VCaP (cell line): ENCODE measurements at regions not wholly inside any gene's neighbourhood (a gene's known extent, or its start where the extent isn't known, plus 50 kb on each side); places are given as distances from the start of the nearest gene placed in this dataset.

Experiments
- H3K27ac ChIP-seq: fragments of 450-650 bp; 2 replicates; pipeline ENCODE4 v1.5.1; 2017
- TF ChIP-seq, protein P1 (sequence below): fragments of 450-650 bp; conservative IDR thresholded peaks from 2 replicates; pipeline ENCODE4 v1.5.1; 2017; ENCODE audit warnings: mild to moderate bottlenecking, moderate library complexity

DNA sequence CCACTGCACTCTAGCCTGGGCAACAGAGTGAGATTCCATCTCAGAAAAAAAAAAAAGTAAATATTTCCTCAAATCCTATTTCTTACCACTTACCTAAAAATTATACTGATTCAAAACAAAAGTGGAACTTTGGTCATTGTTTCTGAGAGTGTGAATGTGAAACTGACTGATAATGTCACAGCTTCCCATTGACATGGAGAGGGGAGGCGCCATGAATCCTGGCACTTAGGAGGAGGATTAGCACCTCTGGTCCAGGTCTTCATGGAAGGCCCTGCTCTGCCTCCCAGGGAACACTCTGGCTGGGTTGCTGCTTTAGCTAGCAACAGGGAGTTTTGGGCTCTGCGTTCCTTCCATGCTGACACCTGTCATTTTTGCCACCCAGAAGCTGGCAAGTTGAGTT, 154.3 kb upstream of the SALL1 start:
- H3K27ac ChIP-seq, result no peak overlapping the region
- TF ChIP-seq, protein P1, sequence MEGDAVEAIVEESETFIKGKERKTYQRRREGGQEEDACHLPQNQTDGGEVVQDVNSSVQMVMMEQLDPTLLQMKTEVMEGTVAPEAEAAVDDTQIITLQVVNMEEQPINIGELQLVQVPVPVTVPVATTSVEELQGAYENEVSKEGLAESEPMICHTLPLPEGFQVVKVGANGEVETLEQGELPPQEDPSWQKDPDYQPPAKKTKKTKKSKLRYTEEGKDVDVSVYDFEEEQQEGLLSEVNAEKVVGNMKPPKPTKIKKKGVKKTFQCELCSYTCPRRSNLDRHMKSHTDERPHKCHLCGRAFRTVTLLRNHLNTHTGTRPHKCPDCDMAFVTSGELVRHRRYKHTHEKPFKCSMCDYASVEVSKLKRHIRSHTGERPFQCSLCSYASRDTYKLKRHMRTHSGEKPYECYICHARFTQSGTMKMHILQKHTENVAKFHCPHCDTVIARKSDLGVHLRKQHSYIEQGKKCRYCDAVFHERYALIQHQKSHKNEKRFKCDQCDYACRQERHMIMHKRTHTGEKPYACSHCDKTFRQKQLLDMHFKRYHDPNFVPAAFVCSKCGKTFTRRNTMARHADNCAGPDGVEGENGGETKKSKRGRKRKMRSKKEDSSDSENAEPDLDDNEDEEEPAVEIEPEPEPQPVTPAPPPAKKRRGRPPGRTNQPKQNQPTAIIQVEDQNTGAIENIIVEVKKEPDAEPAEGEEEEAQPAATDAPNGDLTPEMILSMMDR, result no peak

DNA sequence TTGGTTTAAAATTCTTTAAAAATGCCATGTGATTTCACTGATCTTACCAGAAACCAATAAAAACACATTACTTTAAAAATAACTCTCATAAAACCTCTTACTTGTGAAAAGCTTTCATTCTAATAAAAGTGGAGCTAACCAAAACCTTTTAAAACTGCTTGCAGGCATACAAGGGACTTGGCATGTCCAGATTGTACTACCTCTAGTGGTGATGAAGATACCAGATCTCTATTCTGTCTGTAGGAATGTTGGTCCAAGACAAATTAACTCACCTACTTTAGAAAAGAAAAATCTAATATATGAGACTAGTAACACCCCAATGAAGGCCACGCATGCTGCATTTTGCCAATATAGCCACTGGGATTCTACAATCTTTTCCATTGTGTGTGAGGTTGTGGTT, 151.0 kb upstream of the SALL1 start:
- H3K27ac ChIP-seq, result no peak overlapping the region
- TF ChIP-seq, protein P1, result no peak; the same call in 1 of the 2 replicates

- TF ChIP-seq, protein P1, result no peak
- no peak overlapping the region for H3K27ac ChIP-seq
Measured at GRCh38 chr16:51298800-51299199, 147.7 kb upstream of the SALL1 start.

DNA sequence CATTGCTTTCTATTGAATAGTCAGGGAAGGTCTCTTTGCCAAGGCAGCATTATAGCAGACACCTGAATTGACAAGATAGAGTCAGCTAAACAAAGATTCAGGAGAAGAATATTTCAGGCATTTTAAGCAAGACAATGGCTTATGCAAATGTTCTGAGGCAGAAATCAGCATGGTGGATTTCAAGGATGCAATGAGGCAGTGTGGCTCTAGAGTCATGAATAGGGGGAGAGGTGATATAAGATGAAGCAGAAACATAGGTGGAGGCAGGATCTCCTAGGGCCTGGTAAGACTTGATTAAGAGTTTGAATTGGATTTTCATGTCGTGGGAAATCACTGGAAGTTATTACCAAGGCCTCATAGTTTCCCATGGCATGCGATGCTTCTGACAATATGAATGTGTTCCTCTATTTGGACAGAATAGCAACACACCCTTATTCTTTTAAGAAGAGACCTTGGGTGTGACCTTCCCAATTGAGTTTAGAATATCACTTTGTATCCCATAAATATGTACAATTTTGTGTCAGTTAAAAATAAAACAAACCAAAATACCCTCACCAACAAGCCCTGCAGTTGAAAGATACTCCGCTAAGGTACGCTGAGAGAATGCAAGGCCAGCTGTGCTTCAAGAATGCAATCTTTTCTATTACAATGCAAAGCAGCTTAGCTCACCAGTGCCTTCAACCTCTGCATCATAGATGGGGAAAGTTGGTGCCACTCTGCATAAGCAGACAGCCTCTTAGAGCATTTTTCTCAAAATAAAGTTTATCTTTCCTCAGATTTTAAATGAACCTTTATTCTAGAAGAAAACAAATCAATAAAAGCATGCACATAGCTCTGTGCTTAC, 139.6 kb upstream of the SALL1 start:
- no peak overlapping the region for H3K27ac ChIP-seq

GRCh38 chr16:51289336-51289735, 138.3 kb upstream of the SALL1 start:
- no peak overlapping the region for H3K27ac ChIP-seq
- TF ChIP-seq, protein P1, result no peak

More for the DNA sequence above, 139.6 kb upstream of the SALL1 start:
- TF ChIP-seq, protein P1, result no peak

DNA sequence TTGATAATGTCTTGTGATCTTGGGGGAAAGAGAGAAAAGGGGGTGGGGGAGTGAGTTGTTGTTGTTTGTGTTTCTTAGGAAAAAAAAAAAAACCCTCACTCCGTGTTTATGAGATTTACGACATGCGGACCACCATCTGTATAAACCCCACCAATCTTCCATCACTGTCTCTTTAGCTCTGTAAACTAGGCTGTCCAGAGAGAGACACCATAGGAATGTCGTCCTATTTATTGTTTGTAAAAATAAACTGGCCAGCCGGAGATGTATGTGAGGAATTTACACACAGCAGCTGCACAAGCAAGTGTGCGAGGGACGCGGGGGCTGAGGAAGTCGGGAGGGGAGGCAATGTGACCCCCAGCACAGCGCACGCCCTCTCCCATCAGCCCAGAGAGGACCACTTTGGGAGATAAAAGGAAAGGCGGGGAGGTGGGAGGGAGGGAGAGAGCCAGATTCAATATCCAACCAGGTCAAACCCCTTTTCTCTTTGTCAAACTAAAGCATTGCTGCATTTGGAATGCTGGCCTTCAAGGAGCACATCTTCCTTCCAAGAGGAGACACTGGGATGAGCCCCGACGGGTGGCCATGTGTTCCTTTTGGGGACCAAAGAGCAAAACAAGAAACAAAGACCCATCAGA, 136.2 kb upstream of the SALL1 start:
- TF ChIP-seq, protein P1, result no peak
- H3K27ac ChIP-seq, result no peak overlapping the region

- TF ChIP-seq, protein P1, result no peak
- H3K27ac ChIP-seq, result no peak overlapping the region
Measured at GRCh38 chr16:51286272-51286671, 135.2 kb upstream of the SALL1 start.
